ENCODE measurements at regions not wholly inside any gene's neighbourhood (a gene's known extent, or its start where the extent isn't known, plus 50 kb on each side); places are given as distances from the start of the nearest gene placed in this dataset.

GRCh38 chr5:124910354-124911016, 164.0 kb upstream of the ZNF608 start:
- H2AFZ ChIP-seq (ENCODE audit: low read length), result no peak overlapping the region
- POLR2A ChIA-PET, result no interaction called here
- DNase-seq (ENCODE audit: low spot score) (no peak), FAIRE-seq (no peak), ATAC-seq (no peak)
- no peaks in the 10 kb centered on the region for H3K79me2 ChIP-seq (ENCODE audit: insufficient read depth, low read length)
- H3K27me3 ChIP-seq (ENCODE audit: control insufficient read depth in 1 of 2, insufficient read depth in 2 of 2, low read length in 2 of 2), result no peaks in the 10 kb centered on the region
- peaks cover 30% of the 10 kb centered on the region for H3K4me1 ChIP-seq (ENCODE audit: insufficient read depth, low read length)
- no TSS peak for BruUV-seq (replicated peaks)
- no peak overlapping the region for H3K27ac ChIP-seq (ENCODE audit: extremely low read length, insufficient read depth, low read length)
- 42% methylated on average over 3 of the region's 3 CpGs for WGBS (ENCODE audit: low lambda C conversion rate)
- intact Hi-C loops (cut with micrococcal nuclease; ENCODE audit: unreplicated experiment), result no loop called here
- no peaks in the 10 kb centered on the region for H4K20me1 ChIP-seq (ENCODE audit: insufficient read depth, low read length)
- no peak overlapping the region for H3K4me3 ChIP-seq (replicated peaks in 1 of 3; ENCODE audit: insufficient read depth in 1 of 3, low read depth in 2 of 3, low read length in 3 of 3)
- H3K4me2 ChIP-seq (ENCODE audit: low read depth, low read length), result no peak overlapping the region
- TF ChIP-seq BORCS8-MEF2B (CRISPR knock-in tag; IDR thresholded peaks at IDR 0.05) (no peak), BHLHE40 (IDR thresholded peaks at IDR 0.05; ENCODE audit: low read length) (no peak), ZNF879 (CRISPR knock-in tag; IDR thresholded peaks at IDR 0.05) (no peak), ZNF121 (CRISPR knock-in tag; IDR thresholded peaks at IDR 0.05) (no peak), CEBPG (CRISPR knock-in tag; IDR thresholded peaks at IDR 0.05) (no peak)
- H3K36me3 ChIP-seq (replicated peaks in 1 of 2; ENCODE audit: control insufficient read depth in 1 of 2, insufficient read depth in 2 of 2, low read length in 2 of 2), result no peaks in the 10 kb centered on the region
- H3K9me3 ChIP-seq (ENCODE audit: low read length), result no peaks in the 10 kb centered on the region
- in situ Hi-C loops (cut with HindIII; ENCODE audit: extremely low pct_ligation_motif_present, low pct_unique_long_range_greater_than_20kb), result no loop called here
- CTCF ChIA-PET (ENCODE audit: low intra/inter-chr PET ratio, low total read pairs), result no interaction called here
- H3K9ac ChIP-seq (ENCODE audit: insufficient read depth, low read depth, low read length), result no peak overlapping the region

DNA sequence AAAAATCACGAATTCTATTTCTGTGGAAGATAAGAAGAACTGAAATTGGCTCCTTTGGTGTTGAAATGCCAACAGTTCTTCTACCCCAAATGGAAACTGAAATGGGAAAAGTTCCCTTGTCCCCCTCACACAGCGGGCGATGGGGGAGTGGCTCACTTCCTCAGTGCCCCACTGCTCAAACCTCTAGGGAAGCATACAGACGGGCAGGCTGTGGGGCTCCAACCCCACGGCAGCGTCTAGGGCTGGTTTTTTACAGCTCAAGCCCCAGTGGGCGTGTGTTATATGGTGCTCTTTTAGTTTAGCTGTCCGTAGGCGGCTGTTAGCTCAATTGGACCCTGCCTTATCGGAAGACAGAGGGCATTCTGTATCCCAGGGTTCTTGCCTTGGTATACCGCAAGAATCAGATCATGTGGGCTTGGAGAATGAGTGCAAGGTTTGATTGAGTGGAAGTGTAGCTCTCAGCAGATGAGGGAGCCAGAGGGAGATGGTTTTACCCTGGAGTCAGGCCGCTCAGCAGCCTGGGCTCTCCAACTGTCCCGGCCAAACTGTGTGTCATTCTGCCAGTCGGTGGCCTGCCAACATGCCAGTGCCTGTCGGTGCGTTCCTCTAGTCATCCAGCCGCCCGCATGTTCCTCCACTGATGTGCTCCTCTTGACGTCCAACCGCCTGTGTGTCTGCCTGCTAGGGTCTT, 166.3 kb upstream of the ZNF608 start:
- H3K27me3 ChIP-seq (ENCODE audit: control insufficient read depth in 1 of 2, insufficient read depth in 2 of 2, low read length in 2 of 2), result no peaks in the 10 kb centered on the region
- WGBS (ENCODE audit: low lambda C conversion rate), result 60% methylated on average over 20 of the region's 20 CpGs
- DNase-seq (ENCODE audit: low spot score) (no peak), ATAC-seq (no peak), FAIRE-seq (no peak)
- no peak overlapping the region for H3K4me3 ChIP-seq (replicated peaks in 1 of 3; ENCODE audit: insufficient read depth in 1 of 3, low read depth in 2 of 3, low read length in 3 of 3)
- ChIA-PET CTCF (ENCODE audit: low intra/inter-chr PET ratio, low total read pairs) (no interaction called here), POLR2A (no interaction called here)
- no peak overlapping the region for H3K9ac ChIP-seq (ENCODE audit: insufficient read depth, low read depth, low read length)
- TF ChIP-seq, protein P1, sequence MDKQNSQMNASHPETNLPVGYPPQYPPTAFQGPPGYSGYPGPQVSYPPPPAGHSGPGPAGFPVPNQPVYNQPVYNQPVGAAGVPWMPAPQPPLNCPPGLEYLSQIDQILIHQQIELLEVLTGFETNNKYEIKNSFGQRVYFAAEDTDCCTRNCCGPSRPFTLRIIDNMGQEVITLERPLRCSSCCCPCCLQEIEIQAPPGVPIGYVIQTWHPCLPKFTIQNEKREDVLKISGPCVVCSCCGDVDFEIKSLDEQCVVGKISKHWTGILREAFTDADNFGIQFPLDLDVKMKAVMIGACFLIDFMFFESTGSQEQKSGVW (CRISPR knock-in tag; IDR thresholded peaks at IDR 0.05; ENCODE audit: borderline replicate concordance), result no peak
- TF ChIP-seq ZHX1 (CRISPR knock-in tag; IDR thresholded peaks at IDR 0.05; ENCODE audit: low read depth), result no peak
- TF ChIP-seq, protein P2, sequence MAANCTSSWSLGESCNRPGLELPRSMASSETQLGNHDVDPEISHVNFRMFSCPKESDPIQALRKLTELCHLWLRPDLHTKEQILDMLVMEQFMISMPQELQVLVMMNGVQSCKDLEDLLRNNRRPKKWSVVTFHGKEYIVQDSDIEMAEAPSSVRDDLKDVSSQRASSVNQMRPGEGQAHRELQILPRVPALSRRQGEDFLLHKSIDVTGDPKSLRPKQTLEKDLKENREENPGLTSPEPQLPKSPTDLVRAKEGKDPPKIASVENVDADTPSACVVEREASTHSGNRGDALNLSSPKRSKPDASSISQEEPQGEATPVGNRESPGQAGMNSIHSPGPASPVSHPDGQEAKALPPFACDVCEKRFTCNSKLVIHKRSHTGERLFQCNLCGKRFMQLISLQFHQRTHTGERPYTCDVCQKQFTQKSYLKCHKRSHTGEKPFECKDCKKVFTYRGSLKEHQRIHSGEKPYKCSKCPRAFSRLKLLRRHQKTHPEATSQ (CRISPR knock-in tag; IDR thresholded peaks at IDR 0.05; ENCODE audit: borderline replicate concordance), result no peak
- TF ChIP-seq RCOR2 (CRISPR knock-in tag; IDR thresholded peaks at IDR 0.05), result no peak
- TF ChIP-seq CBX5 (CRISPR knock-in tag; IDR thresholded peaks at IDR 0.05; ENCODE audit: borderline replicate concordance), result no peak
- TF ChIP-seq STAT5B (CRISPR knock-in tag; IDR thresholded peaks at IDR 0.05), result no peak
- TF ChIP-seq AKAP8 (CRISPR knock-in tag; IDR thresholded peaks at IDR 0.05), result no peak
- no peaks in the 10 kb centered on the region for H3K9me3 ChIP-seq (ENCODE audit: low read length)
- in situ Hi-C loops (cut with HindIII; ENCODE audit: extremely low pct_ligation_motif_present, low pct_unique_long_range_greater_than_20kb), result no loop called here
- H4K20me1 ChIP-seq (ENCODE audit: insufficient read depth, low read length), result no peaks in the 10 kb centered on the region
- intact Hi-C loops (cut with micrococcal nuclease; ENCODE audit: unreplicated experiment), result no loop called here
- no peak overlapping the region for H2AFZ ChIP-seq (ENCODE audit: low read length)
- no peaks in the 10 kb centered on the region for H3K36me3 ChIP-seq (replicated peaks in 1 of 2; ENCODE audit: control insufficient read depth in 1 of 2, insufficient read depth in 2 of 2, low read length in 2 of 2)
- peaks cover 13% of the 10 kb centered on the region for H3K4me1 ChIP-seq (ENCODE audit: insufficient read depth, low read length)
- no peak overlapping the region for H3K27ac ChIP-seq (ENCODE audit: extremely low read length, insufficient read depth, low read length)
- no TSS peak for BruUV-seq (replicated peaks)
- H3K4me2 ChIP-seq (ENCODE audit: low read depth, low read length), result no peak overlapping the region
- no peaks in the 10 kb centered on the region for H3K79me2 ChIP-seq (ENCODE audit: insufficient read depth, low read length)

Data from HepG2 (cell line).